HG03103 (cell line): ENCODE measurements at regions not wholly inside any gene's neighbourhood (a gene's known extent, or its start where the extent isn't known, plus 50 kb on each side); places are given as distances from the start of the nearest gene placed in this dataset.

Experiments used
- ATAC-seq: cut with Tn5 transposase; IDR thresholded peaks from one replicate; pipeline ENCODE4 v1.9.1; 2021; ENCODE audit warnings: low read depth; ENCODE audit not compliant: unreplicated experiment

DNA sequence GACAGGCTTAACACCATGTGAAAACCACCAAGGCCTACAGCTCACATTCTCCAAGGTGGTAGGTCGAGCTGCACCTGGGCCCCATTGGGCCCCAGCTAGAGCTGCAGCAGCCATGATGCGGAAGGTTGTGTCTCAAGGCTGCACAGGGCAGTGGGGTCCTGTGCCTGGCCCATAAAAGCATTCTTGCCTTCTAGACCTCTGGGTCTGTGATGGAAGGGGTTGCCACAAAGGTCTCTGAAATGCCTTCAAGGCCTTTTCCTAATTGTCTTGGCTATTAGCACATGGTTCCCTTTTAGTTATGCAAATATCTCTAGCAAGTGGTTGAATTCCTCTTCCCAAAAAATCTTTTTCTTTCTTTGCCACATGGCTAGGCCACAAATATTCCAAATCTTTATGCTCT is 52.5 kb upstream of the C11orf58 start:
- ATAC-seq: no peak

DNA sequence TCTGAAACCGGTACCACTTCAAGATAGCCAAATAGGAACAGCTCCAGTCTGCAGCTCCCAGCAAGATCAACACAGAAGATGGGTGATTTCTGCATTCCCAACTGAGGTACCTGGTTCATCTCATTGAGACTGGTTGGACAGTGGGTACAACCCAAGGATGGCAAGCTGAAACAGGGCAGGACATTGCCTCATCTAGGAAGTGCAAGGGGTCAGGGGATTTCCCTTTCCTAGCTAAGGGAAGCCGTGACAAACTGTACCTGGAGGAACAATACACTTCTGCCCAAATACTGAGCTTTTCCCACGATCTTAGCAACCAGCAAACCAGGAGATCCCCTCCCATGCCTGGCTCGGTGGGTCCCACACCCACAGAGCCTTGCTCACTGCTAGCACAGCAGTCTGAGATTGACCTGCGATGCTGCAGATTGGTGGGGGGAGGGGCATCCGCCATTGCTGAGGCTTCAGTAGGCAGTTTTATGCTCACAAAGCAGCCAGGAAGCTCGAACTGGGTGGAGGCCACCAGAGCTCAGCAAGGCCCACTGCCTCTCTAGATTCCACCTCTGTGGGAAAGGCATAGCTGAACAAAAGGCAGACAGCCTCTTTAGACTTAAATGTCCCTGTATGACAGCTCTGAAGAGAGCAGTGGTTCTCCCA is 59.9 kb upstream of the C11orf58 start:
- ATAC-seq: no peak

DNA sequence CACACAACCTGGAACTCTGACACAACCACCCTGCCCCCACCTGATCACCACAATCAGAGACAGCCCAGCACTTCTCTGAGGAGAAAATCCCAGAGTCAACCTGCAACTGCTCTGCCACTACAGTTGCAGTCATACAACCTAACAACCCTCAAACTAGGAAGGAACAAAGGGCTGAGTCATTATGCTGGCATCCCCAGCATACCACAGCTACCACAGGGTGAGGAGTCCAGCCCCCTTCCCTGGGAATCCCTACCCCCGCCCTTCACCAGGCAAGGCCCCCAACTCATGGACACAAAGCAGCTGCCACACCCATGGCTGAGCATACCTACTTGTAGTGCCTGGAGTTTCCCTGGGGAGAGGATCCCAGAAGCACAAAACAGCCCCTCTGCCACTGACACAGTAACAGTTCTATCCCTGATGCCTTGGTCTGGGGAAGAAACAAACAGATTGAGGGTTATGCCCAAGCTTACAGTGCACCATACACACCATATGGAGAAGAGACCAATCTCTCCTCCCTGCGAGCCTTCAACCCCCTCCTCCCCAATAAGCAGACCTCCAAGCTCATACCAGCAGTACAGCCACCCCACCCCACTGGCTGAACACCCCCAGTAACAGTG is 68.5 kb upstream of the C11orf58 start:
- no peak for ATAC-seq

DNA sequence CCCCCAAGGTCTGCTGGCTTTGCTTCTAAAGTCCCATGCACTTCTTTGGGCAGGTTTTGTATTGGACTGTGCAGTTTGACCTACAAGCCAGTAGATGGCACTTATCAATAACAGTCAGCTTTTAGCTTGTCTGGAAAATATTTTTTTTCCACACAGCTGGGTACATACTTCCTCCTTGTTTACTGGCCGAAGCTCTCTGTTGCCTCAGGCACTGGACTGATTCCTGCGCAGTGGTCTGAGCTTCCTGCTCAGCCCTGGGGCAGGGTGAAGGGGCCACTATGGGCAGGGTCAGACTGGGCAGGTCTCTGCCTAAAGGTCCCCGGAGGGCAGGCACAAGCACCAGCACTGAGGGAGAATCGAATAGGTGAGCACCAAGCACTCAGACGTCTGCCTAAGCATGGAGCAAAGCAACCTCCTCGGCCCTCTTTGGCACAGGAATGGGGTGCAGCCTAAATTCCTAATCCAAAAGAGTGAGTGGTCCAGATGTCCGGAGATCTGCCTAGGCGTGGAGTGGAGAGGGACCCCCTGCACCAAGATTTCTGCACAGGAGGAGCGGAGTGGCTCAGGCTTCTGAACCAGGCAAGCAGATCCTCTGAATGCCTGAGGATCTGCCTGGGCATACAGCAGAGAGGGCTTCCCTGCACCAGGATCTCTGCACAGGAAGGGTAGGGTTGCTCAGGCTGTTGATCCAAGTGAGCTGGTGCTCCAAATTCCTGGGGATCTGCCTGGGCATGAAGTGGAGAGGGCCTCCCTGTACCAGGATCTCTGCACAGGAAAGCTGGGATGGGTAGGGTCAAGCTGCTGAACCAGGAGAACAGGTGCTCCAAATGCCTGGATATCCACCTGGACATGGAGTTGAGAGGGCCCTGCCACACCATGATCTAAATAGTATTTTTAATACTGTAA is 105.9 kb upstream of the C11orf58 start:
- ATAC-seq: peak; percentile 74

DNA sequence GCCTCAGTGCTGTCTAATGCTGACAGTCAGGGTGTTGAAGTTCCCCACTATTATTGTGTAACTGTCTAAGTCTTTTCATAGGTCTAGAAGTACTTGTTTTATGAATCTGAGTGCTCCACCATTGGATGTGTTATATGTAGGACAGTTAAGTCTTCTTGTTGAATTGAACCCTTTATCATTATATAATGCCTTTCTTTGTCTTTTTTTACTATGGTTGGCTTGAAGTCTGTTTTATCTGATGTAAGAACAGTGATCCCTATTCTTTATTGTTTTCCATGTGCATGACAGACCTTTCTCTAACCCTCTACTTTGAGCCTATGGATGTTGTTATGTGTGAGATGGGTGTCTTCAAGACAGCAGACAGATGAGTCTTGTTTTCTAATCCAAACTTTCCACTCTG is 107.8 kb upstream of the C11orf58 start:
- no peak for ATAC-seq

DNA sequence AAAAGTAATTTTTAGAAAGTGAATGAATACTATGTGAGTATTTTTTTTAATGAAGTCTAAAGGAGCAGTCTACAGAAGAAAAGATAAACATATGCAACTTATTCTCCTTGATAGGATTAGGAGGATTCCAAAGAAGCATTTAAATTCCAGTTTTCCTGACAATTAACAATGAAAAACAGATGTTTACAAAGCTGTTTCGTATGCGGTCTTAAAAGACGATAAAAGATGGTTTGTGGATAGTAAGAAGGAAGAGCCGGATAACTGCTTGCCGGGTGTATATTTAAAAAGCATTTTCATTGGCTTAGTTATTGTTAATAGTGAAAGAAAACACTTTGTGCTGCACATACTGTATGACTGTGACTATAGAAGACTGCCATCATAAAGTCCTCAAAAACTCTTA is 120.0 kb upstream of the C11orf58 start:
- ATAC-seq: no peak

DNA sequence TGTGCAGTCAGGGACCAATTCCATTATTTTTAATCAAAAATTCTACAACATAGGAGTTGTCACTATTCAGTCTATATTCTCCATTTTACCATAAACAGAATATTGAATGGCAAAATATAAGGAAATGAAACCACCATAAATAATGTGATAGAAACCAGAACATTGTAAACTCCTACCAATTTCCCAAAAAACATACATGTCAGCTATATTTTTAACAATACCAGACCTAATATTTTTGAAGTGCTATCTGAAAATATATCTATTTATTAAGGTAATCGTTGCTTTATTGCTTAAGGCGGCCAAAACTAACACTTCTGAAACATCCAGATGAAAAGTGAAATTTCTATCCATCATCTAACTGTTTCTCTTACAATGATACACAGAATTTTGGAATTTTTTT is 123.0 kb upstream of the C11orf58 start:
- no peak for ATAC-seq

- peak; percentile 97 for ATAC-seq
Measured at GRCh38 chr11:16613512-16614381, 124.7 kb upstream of the C11orf58 start.

DNA sequence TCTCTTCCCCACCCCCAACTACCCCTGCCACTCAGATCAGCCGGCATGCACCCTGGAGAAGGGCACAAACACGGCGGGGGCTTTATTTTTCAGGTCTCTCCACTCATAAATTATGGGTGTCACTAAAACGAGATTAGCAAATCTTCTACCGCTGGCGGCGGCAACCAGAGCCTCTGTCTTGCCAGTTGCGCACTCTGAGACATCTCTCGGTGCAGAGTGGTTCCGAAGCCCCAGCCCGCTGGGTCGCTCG is 125.3 kb upstream of the C11orf58 start:
- peak; percentile 5 for ATAC-seq

DNA sequence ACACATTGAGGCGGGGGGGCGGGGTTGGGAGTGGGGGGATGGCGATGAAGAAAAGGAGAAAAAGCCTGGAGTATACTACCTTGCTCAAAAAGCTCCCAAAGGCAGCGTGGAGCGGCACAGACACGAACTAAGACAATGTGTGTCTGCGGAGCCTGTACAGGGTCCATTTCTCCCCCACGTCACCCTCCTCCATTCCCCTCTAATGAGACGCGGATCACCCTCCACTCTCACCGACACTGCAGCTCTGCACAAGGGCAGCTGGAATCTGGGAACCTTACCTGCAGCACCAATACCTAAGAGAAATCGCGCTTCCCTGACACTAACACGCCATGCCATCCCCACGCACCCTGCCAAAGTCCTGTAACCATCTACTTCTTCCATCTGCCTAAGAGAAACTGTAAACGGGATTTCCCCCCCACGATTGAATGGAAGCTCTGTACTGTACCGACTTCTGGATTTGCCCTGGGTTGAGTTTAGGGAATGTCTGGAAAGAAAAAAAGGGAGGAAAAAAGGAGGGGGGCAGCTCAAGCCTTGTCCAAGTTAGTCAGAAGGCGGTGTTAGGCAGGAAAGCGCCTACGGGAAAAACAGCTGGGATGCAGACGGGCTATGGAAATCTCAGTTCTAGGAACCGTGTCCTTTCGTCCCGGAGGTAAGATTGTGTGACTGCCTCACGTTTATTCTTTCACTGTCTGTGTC is 125.7 kb upstream of the C11orf58 start:
- ATAC-seq: no peak

- ATAC-seq: no peak
Measured at GRCh38 chr11:16611926-16612565, 126.4 kb upstream of the C11orf58 start.

DNA sequence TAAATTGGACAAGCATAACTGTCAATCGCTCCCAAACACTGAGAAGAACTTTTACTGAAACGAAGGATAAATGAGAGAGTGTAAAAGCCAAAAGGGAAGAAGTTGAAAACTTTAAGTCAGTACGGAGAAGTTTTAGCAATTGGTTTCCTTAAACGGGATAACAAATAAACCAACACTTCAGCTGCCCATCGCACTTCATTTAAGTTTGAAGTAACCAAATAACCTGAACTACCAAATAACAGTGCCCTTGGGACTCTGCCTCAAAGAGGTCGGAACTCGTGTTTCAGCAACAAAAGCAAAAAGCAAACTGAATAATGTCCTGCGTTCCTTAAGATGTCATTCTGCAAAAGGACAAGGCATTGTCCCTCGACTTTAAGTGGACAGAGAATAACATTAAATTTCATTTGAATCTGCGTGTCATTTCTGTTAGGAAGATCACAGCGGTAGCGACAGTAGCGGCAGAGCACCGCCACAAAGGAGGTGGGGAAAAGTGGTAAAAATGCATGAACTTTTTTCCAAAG is 127.0 kb upstream of the C11orf58 start:
- no peak for ATAC-seq

DNA sequence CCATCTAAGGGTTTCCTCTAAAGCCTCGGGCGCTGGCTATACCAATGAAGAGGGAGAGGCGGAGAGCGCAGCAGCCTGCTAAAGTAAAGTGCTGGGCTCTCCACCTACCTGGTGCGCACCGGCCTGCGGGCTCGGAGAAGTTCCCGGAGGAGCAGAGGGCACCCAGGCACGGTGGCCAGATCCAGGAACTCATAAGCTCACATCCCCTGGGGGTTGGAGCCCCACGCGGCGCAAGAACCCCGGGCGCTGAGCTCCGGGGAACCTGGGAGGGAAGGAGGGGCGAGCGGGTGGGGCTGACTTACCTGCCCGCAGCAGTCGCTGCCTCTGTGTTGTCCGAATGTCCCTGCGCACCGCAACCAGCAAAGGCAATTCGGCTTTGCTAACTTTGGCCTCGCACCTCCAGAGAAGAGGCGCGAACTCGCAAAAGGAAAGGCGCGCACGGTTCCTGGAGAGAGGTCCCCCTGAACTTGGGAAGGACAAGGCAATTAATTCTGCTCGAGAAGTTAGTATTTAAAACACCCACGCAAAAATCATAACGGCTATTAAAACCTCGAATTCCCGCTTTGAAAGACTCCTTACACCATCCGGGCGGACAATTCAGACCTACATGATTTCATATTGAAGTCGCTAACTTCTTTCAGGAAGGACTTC is 127.6 kb upstream of the C11orf58 start:
- ATAC-seq: no peak

GRCh38 chr11:16610213-16610737 is 128.2 kb upstream of the C11orf58 start:
- ATAC-seq: no peak

DNA sequence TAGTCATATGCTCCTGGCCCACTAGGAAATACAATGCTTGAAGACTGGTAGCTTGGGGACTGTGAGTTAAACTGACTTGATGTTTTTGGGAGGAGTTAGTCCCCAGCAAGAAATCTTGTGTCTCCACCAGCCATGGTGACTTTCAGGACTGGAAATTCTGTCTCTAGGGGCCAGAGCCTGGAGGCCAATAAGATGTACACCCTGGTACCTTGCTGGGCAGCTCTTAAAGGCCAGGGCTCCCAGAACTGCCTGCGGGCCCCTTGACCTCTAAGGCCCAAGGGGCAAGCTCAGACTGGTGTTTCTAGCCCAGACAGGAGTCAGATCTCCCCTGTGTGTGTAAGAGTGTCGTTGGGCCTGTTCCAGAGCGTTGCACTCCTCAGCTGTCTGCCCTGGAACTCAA is 128.7 kb upstream of the C11orf58 start:
- ATAC-seq: no peak

GRCh38 chr11:16607675-16608644 is 130.5 kb upstream of the C11orf58 start:
- ATAC-seq: no peak

GRCh38 chr11:16606784-16607674 is 131.4 kb upstream of the C11orf58 start:
- no peak for ATAC-seq
